ENCODE measurements at regions not wholly inside any gene's neighbourhood (a gene's known extent, or its start where the extent isn't known, plus 50 kb on each side); places are given as distances from the start of the nearest gene placed in this dataset.
"Not testable (repeated sequence)": the region's sequence is repeated elsewhere in the genome, so short reads cannot be mapped to it uniquely, and the experiment has no call there.

- no peak overlapping the region for H3K27ac ChIP-seq
- no peaks in the 10 kb centered on the region for H3K36me3 ChIP-seq
- no peaks in the 10 kb centered on the region for H3K9me3 ChIP-seq
- H3K27me3 ChIP-seq = no peaks in the 10 kb centered on the region
- no peaks in the 10 kb centered on the region for H3K4me1 ChIP-seq
- DNase-seq (ENCODE audit: extremely low spot score in 2 of 2) = no peak
- TF ChIP-seq CTCF (IDR thresholded peaks at IDR 0.05) (no peak), POLR2AphosphoS5 (IDR thresholded peaks at IDR 0.05; ENCODE audit: insufficient read depth in 1 of 2, low read depth in 1 of 2) (no peak), POLR2A (IDR thresholded peaks at IDR 0.05) (no peak)
- no peak overlapping the region for H3K4me3 ChIP-seq
- intact Hi-C loops (cut with DNase I) = no loop called here
Observed at GRCh38 chr7:46279290-46279689, 358.2 kb upstream of the IGFBP3 start.

GRCh38 chr7:46264646-46265045 lies 343.6 kb upstream of the IGFBP3 start:
- Histone ChIP-seq H3K4me1 (no peaks in the 10 kb centered on the region), H3K4me3 (no peak overlapping the region), H3K9me3 (peaks cover 2% of the 10 kb centered on the region), H3K36me3 (no peaks in the 10 kb centered on the region), H3K27ac (no peak overlapping the region), H3K27me3 (no peaks in the 10 kb centered on the region)
- no peak for TF ChIP-seq CTCF (IDR thresholded peaks at IDR 0.05)
- TF ChIP-seq POLR2A (IDR thresholded peaks at IDR 0.05) = no peak
- TF ChIP-seq POLR2AphosphoS5 (IDR thresholded peaks at IDR 0.05; ENCODE audit: insufficient read depth in 1 of 2, low read depth in 1 of 2) = no peak
- intact Hi-C loops (cut with DNase I) = no loop called here
- DNase-seq (ENCODE audit: extremely low spot score in 2 of 2) = no peak

- H3K4me3 ChIP-seq; H3K9me3 ChIP-seq; intact Hi-C loops (cut with DNase I); H3K36me3 ChIP-seq; H3K27me3 ChIP-seq; DNase-seq (ENCODE audit: extremely low spot score in 2 of 2); H3K4me1 ChIP-seq; H3K27ac ChIP-seq: not testable (repeated sequence)
Observed at GRCh38 chr7:46261638-46262037, 340.6 kb upstream of the IGFBP3 start.

- Histone ChIP-seq H3K9me3 (peaks cover 2% of the 10 kb centered on the region), H3K4me3 (no peak overlapping the region), H3K27me3 (no peaks in the 10 kb centered on the region), H3K36me3 (no peaks in the 10 kb centered on the region), H3K27ac (no peak overlapping the region), H3K4me1 (no peaks in the 10 kb centered on the region)
- intact Hi-C loops (cut with DNase I) = no loop called here
- no peak for TF ChIP-seq POLR2AphosphoS5 (IDR thresholded peaks at IDR 0.05; ENCODE audit: insufficient read depth in 1 of 2, low read depth in 1 of 2)
- no peak for TF ChIP-seq POLR2A (IDR thresholded peaks at IDR 0.05)
- no peak for TF ChIP-seq CTCF (IDR thresholded peaks at IDR 0.05)
- DNase-seq (ENCODE audit: extremely low spot score in 2 of 2) = no peak
Observed at GRCh38 chr7:46259947-46260346, 338.9 kb upstream of the IGFBP3 start.

GRCh38 chr7:46257761-46258448 lies 336.8 kb upstream of the IGFBP3 start:
- Histone ChIP-seq H3K9me3 (peaks cover 2% of the 10 kb centered on the region), H3K27me3 (no peaks in the 10 kb centered on the region), H3K36me3 (no peaks in the 10 kb centered on the region), H3K27ac (no peak overlapping the region), H3K4me1 (no peaks in the 10 kb centered on the region), H3K4me3 (no peak overlapping the region)
- TF ChIP-seq POLR2A (IDR thresholded peaks at IDR 0.05) (no peak), CTCF (IDR thresholded peaks at IDR 0.05) (no peak), POLR2AphosphoS5 (IDR thresholded peaks at IDR 0.05; ENCODE audit: insufficient read depth in 1 of 2, low read depth in 1 of 2) (no peak)
- intact Hi-C loops (cut with DNase I) = no loop called here
- DNase-seq (ENCODE audit: extremely low spot score in 2 of 2) = no peak
